ENCODE measurements at regions not wholly inside any gene's neighbourhood (a gene's known extent, or its start where the extent isn't known, plus 50 kb on each side); places are given as distances from the start of the nearest gene placed in this dataset.

- H3K4me3 ChIP-seq (ENCODE audit: low read depth, low read length) = no peak overlapping the region
- H3K9me3 ChIP-seq (ENCODE audit: control insufficient read depth, insufficient read depth, low read length) = no peaks in the 10 kb centered on the region
- ChIA-PET CTCF (no interaction called here), POLR2A (no interaction called here)
- no peak for DNase-seq (ENCODE audit: low read depth, low spot score)
- no peak for TF ChIP-seq CTCF (IDR thresholded peaks at IDR 0.05; ENCODE audit: low read depth, low read length)
- H3K27ac ChIP-seq (ENCODE audit: low read depth, low read length) = no peak overlapping the region
- no peaks in the 10 kb centered on the region for H3K27me3 ChIP-seq (ENCODE audit: control insufficient read depth, insufficient read depth, low read length)
Measured at GRCh38 chrX:42930951-42931350, 153.0 kb upstream of the PPP1R2C start.

- ChIA-PET POLR2A (no interaction called here), CTCF (no interaction called here)
- no peak overlapping the region for H3K4me3 ChIP-seq (ENCODE audit: low read depth, low read length)
- DNase-seq (ENCODE audit: low read depth, low spot score) = no peak
- H3K9me3 ChIP-seq (ENCODE audit: control insufficient read depth, insufficient read depth, low read length) = no peaks in the 10 kb centered on the region
- H3K27me3 ChIP-seq (ENCODE audit: control insufficient read depth, insufficient read depth, low read length) = no peaks in the 10 kb centered on the region
- no peak for TF ChIP-seq CTCF (IDR thresholded peaks at IDR 0.05; ENCODE audit: low read depth, low read length)
- H3K27ac ChIP-seq (ENCODE audit: low read depth, low read length) = no peak overlapping the region
Measured at GRCh38 chrX:42933187-42933586, 155.2 kb upstream of the PPP1R2C start.

GRCh38 chrX:42934020-42934726 lies 156.2 kb upstream of the PPP1R2C start:
- H3K9me3 ChIP-seq (ENCODE audit: control insufficient read depth, insufficient read depth, low read length) = no peaks in the 10 kb centered on the region
- no peak for TF ChIP-seq CTCF (IDR thresholded peaks at IDR 0.05; ENCODE audit: low read depth, low read length)
- H3K4me3 ChIP-seq (ENCODE audit: low read depth, low read length) = no peak overlapping the region
- H3K27ac ChIP-seq (ENCODE audit: low read depth, low read length) = no peak overlapping the region
- POLR2A ChIA-PET = no interaction called here
- no peak for DNase-seq (ENCODE audit: low read depth, low spot score)
- CTCF ChIA-PET = no interaction called here
- no peaks in the 10 kb centered on the region for H3K27me3 ChIP-seq (ENCODE audit: control insufficient read depth, insufficient read depth, low read length)

- no peak for DNase-seq (ENCODE audit: low read depth, low spot score)
- Histone ChIP-seq H3K27ac (ENCODE audit: low read depth, low read length) (no peak overlapping the region), H3K4me3 (ENCODE audit: low read depth, low read length) (no peak overlapping the region), H3K9me3 (ENCODE audit: control insufficient read depth, insufficient read depth, low read length) (no peaks in the 10 kb centered on the region), H3K27me3 (ENCODE audit: control insufficient read depth, insufficient read depth, low read length) (no peaks in the 10 kb centered on the region)
- POLR2A ChIA-PET = no interaction called here
- CTCF ChIA-PET = no interaction called here
- no peak for TF ChIP-seq CTCF (IDR thresholded peaks at IDR 0.05; ENCODE audit: low read depth, low read length)
Measured at GRCh38 chrX:42941671-42942070, 163.7 kb upstream of the PPP1R2C start.

GRCh38 chrX:42943051-42943974 lies 165.3 kb upstream of the PPP1R2C start:
- CTCF ChIA-PET = no interaction called here
- POLR2A ChIA-PET = no interaction called here
- H3K27me3 ChIP-seq (ENCODE audit: control insufficient read depth, insufficient read depth, low read length) = no peaks in the 10 kb centered on the region
- no peak overlapping the region for H3K27ac ChIP-seq (ENCODE audit: low read depth, low read length)
- no peak overlapping the region for H3K4me3 ChIP-seq (ENCODE audit: low read depth, low read length)
- no peak for TF ChIP-seq CTCF (IDR thresholded peaks at IDR 0.05; ENCODE audit: low read depth, low read length)
- DNase-seq (ENCODE audit: low read depth, low spot score) = no peak
- H3K9me3 ChIP-seq (ENCODE audit: control insufficient read depth, insufficient read depth, low read length) = no peaks in the 10 kb centered on the region
